ENCODE measurements at regions not wholly inside any gene's neighbourhood (a gene's known extent, or its start where the extent isn't known, plus 50 kb on each side); places are given as distances from the start of the nearest gene placed in this dataset.

DNA sequence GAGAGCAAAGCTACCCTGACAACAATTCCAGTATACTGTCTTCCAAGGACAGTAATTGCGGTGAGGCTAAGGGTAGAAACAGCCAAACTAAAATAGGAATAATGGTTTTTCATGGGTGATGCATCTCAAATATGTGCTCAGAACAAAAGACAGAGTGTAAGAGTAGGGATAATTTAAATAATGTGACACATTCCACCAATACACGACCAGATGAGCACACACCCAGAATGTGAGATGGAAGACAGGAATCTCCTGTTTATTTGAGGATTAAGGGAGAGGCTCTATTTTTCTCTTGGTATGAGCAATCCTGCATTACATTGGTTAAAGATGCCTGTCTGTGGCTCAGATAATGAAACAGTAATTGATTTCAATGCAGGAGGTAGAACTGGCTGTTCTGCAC lies 292.9 kb upstream of the ZFP64 start:
- TF ChIP-seq, protein P1, sequence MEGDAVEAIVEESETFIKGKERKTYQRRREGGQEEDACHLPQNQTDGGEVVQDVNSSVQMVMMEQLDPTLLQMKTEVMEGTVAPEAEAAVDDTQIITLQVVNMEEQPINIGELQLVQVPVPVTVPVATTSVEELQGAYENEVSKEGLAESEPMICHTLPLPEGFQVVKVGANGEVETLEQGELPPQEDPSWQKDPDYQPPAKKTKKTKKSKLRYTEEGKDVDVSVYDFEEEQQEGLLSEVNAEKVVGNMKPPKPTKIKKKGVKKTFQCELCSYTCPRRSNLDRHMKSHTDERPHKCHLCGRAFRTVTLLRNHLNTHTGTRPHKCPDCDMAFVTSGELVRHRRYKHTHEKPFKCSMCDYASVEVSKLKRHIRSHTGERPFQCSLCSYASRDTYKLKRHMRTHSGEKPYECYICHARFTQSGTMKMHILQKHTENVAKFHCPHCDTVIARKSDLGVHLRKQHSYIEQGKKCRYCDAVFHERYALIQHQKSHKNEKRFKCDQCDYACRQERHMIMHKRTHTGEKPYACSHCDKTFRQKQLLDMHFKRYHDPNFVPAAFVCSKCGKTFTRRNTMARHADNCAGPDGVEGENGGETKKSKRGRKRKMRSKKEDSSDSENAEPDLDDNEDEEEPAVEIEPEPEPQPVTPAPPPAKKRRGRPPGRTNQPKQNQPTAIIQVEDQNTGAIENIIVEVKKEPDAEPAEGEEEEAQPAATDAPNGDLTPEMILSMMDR (IDR thresholded peaks at IDR 0.05 in 2 of 3, conservative IDR thresholded peaks at IDR 0.05 in 1 of 3; ENCODE audit: control insufficient read depth in 2 of 3, extremely low read depth in 1 of 3, insufficient read depth in 1 of 3, low read depth in 3 of 3, low read length in 3 of 3): no peak
- TF ChIP-seq EP300 (IDR thresholded peaks at IDR 0.05; ENCODE audit: borderline replicate concordance in 1 of 2, control insufficient read depth in 1 of 2, low read depth in 2 of 2, low read length in 2 of 2): no peak
- no peak for TF ChIP-seq HDAC2 (IDR thresholded peaks at IDR 0.05)
- TF ChIP-seq POLR2AphosphoS5 (IDR thresholded peaks at IDR 0.05; ENCODE audit: low read length): no peak
- no peak for TF ChIP-seq EED (IDR thresholded peaks at IDR 0.05; ENCODE audit: low read depth)
- no peak for TF ChIP-seq SMAD1 (IDR thresholded peaks at IDR 0.05; ENCODE audit: low read depth, partially characterized antibody)
- no peak for TF ChIP-seq ETV6 (conservative IDR thresholded peaks at IDR 0.05 in 1 of 2, IDR thresholded peaks at IDR 0.05 in 1 of 2; ENCODE audit: borderline replicate concordance in 1 of 2, low read depth in 1 of 2)
- TF ChIP-seq SIX5 (IDR thresholded peaks at IDR 0.05; ENCODE audit: low read depth, low read length, severe bottlenecking): no peak
- TF ChIP-seq RFX5 (IDR thresholded peaks at IDR 0.05; ENCODE audit: low read depth, low read length): no peak
- TF ChIP-seq, protein P2, sequence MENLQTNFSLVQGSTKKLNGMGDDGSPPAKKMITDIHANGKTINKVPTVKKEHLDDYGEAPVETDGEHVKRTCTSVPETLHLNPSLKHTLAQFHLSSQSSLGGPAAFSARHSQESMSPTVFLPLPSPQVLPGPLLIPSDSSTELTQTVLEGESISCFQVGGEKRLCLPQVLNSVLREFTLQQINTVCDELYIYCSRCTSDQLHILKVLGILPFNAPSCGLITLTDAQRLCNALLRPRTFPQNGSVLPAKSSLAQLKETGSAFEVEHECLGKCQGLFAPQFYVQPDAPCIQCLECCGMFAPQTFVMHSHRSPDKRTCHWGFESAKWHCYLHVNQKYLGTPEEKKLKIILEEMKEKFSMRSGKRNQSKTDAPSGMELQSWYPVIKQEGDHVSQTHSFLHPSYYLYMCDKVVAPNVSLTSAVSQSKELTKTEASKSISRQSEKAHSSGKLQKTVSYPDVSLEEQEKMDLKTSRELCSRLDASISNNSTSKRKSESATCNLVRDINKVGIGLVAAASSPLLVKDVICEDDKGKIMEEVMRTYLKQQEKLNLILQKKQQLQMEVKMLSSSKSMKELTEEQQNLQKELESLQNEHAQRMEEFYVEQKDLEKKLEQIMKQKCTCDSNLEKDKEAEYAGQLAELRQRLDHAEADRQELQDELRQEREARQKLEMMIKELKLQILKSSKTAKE (IDR thresholded peaks at IDR 0.05; ENCODE audit: low read depth, poor library complexity, severe bottlenecking): no peak
- TF ChIP-seq TAF1 (IDR thresholded peaks at IDR 0.05; ENCODE audit: borderline replicate concordance, low read depth, low read length): no peak
- TF ChIP-seq CHD2 (IDR thresholded peaks at IDR 0.05; ENCODE audit: borderline replicate concordance, low read depth, low read length): no peak

Data from GM12878 (cell line).